Left lung (tissue), 4 donors: ENCODE measurements at regions not wholly inside any gene's neighbourhood (a gene's known extent, or its start where the extent isn't known, plus 50 kb on each side); places are given as distances from the start of the nearest gene placed in this dataset.

Experiments
- ATAC-seq: fragments of 200-7000 bp; cut with Tn5 transposase; one replicate; pipeline ENCODE4 v1.9.1; 2020; ENCODE audit warnings: moderate library complexity
- DNase-seq, 4 donors: peaks; one replicate each; pipeline ENCODE4 v3.0.0-alpha.2; 2013 to 2020
- H3K27ac ChIP-seq, 2 donors: fragments of 200-600 bp; sonication (generic) in 1 of 2; one replicate each; pipeline versions ENCODE4 v1.5.0 to v1.8.0; 2020 to 2021
- H3K27me3 ChIP-seq, 2 donors: fragments of 200-600 bp; sonication (generic) in 1 of 2; one replicate each; pipeline versions ENCODE4 v1.5.0 to v1.8.0; 2020 to 2021
- H3K36me3 ChIP-seq, 2 donors: fragments of 200-600 bp; sonication (generic) in 1 of 2; one replicate each; pipeline versions ENCODE4 v1.5.0 to v1.8.0; 2020 to 2021
- H3K4me1 ChIP-seq, 2 donors: fragments of 200-600 bp; one replicate each; pipeline ENCODE4 v1.8.0; 2021
- H3K4me3 ChIP-seq, 2 donors: fragments of 200-600 bp; sonication (generic) in 1 of 2; one replicate each; pipeline versions ENCODE4 v1.5.0 to v1.8.0; 2020 to 2021; ENCODE audit warnings: mild to moderate bottlenecking in 1 of 2
- H3K9me3 ChIP-seq, 2 donors: fragments of 200-600 bp; sonication (generic) in 1 of 2; one replicate each; pipeline versions ENCODE4 v1.5.0 to v1.8.0; 2020 to 2021
- intact Hi-C, 2 donors: fragments of 100-400 bp; cut with DNase I; formaldehyde crosslinking; loops; one replicate each; pipeline versions ENCODE4 v1.11.2 to v1.14.2; 2022
- TF ChIP-seq, protein P1 (sequence below), 2 donors: fragments of 200-600 bp; sonication (generic) in 1 of 2; IDR thresholded peaks; one replicate each; pipeline versions ENCODE4 v1.5.0 to v1.8.0; 2021; ENCODE audit warnings: antibody characterized with exemption in 2 of 2
- donor health status: DM: no; HTN: yes; CAD: no.
- donor health status: DM: no; HTN: no; CAD: no.

DNA sequence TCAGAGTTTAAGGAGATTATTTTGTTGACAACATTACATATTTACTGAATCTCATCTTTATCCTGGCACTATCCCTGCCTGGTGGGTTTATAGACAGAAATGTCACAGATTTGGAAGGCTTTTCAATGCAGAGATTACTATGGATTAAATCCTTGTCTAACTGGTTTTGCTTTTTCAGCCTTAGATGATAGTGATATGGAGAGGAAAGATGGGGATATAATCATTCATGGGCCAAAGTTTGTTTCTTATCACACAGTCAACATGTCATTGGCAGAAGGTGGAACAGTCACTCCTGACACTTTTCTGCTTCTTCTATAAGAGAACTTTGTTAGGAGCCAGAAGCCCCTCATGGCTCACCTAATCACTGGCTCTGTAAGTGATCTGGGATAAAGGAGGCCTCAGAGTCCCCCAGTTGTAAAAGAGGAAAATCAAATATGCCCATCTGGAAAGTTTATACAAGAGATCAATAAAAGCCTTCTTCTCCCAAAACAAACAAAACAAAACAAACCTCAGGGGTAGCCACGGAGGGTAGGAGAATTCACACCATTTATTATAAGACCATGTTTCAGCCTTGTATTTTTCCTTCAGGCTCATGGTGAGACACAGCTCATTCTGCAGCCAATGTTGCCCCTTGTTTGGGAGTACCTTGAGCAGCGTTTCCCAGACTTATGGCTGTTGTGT lies 101.2 kb downstream of the PCSK1 start:
- ATAC-seq (no peak), DNase-seq (no peak)
- Histone ChIP-seq H3K4me3 (no peak overlapping the region), H3K27me3 (no peaks in the 10 kb centered on the region), H3K27ac (no peak overlapping the region), H3K9me3 (no peaks in the 10 kb centered on the region), H3K36me3 (no peaks in the 10 kb centered on the region), H3K4me1 (peaks cover 4 to 20% of the 10 kb centered on the region in 2 donors)
- TF ChIP-seq, protein P1, sequence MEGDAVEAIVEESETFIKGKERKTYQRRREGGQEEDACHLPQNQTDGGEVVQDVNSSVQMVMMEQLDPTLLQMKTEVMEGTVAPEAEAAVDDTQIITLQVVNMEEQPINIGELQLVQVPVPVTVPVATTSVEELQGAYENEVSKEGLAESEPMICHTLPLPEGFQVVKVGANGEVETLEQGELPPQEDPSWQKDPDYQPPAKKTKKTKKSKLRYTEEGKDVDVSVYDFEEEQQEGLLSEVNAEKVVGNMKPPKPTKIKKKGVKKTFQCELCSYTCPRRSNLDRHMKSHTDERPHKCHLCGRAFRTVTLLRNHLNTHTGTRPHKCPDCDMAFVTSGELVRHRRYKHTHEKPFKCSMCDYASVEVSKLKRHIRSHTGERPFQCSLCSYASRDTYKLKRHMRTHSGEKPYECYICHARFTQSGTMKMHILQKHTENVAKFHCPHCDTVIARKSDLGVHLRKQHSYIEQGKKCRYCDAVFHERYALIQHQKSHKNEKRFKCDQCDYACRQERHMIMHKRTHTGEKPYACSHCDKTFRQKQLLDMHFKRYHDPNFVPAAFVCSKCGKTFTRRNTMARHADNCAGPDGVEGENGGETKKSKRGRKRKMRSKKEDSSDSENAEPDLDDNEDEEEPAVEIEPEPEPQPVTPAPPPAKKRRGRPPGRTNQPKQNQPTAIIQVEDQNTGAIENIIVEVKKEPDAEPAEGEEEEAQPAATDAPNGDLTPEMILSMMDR (IDR thresholded peaks at IDR 0.05) = no peak
- intact Hi-C loops = no loop called here

DNA sequence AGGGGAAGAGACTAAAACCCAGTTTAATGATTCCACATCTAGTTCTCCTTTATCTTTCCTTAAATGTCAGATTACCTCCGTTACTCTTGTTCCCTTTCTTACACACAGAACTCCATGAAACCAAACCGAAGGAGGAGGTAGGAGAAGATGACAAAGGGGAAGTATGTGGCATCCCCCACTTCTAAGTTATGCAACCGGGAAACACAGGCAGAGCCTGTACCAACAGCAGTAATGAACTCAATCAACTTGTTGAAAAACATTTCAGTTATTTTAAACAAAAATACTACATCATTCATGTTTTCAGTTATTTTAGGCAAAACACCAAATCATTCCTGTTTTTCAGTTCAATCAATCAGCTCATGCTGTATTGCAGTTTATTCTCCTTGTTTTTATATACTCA lies 101.8 kb downstream of the PCSK1 start:
- Histone ChIP-seq H3K4me1 (peaks cover 4 to 14% of the 10 kb centered on the region in 2 donors), H3K27ac (no peak overlapping the region), H3K9me3 (no peaks in the 10 kb centered on the region), H3K4me3 (no peak overlapping the region), H3K27me3 (no peaks in the 10 kb centered on the region), H3K36me3 (no peaks in the 10 kb centered on the region)
- ATAC-seq (peak; percentile 38), DNase-seq (no peak)
- TF ChIP-seq, protein P1 (IDR thresholded peaks at IDR 0.05) = no peak
- intact Hi-C loops = no loop called here

DNA sequence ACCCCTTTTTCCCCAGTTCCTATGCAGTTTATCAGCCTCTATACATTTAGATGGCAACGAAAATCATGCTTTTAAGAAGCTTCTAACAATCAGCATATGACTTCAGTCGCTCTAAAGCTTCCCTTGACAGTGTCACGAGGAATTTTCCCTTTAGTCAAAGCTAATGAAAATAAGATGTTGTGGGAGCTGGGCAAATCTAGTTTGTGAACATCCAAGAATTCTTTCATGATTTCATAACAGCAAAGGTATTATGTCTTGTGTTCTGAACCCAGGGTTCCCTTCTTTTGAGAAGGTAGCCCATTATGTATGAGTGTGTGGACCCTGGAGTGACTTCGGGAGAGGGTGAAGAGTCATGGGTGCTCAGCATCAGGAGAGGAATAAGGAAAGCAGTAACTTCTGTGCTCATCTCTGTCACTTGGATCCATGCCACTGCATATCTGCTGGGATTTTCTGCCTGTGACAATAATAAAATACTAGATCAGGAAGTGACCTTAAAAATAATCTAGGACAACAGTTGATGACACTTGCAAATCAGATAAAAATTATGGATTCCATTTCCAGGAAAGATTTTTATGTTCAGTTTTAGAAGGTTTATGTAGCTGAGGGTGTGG lies 102.4 kb downstream of the PCSK1 start:
- ATAC-seq (no peak), DNase-seq (no peak)
- TF ChIP-seq, protein P1 (IDR thresholded peaks at IDR 0.05) = no peak
- no peak overlapping the region for H3K27ac ChIP-seq
- H3K9me3 ChIP-seq = no peaks in the 10 kb centered on the region
- H3K36me3 ChIP-seq = no peaks in the 10 kb centered on the region
- intact Hi-C loops = no loop called here
- peaks cover 4 to 9% of the 10 kb centered on the region in 2 donors for H3K4me1 ChIP-seq
- H3K27me3 ChIP-seq = no peaks in the 10 kb centered on the region
- H3K4me3 ChIP-seq = no peak overlapping the region

DNA sequence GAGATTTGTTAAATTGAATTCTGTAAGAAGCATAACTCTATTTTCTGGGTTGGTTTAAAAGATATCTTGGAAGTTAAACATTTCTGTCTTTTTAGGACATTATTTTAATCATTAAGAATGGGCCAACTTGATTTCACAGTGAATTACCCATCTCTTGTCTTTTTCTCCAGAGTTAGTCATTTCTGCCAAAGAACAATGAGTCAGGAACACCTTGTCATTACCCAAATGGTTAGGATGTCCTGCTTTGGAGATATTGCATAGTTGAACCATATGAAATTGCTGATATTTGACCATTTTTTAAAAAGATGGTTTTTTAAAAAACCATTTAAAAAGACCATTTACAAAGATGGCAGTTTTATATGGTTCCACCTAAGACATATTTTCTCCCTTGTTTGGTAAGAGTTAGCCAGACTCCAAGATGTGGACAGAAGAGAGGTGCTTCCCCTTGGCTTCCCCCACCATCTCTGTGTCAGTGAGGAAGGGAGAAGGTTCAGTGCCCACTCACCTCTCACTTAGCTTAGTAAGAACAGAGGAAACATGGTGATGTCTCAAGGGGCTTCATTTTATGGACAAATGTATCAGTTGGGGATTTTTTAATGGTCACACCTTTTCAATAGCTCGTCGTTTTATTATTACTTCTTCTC lies 103.0 kb downstream of the PCSK1 start:
- H3K27ac ChIP-seq = no peak overlapping the region
- intact Hi-C loops = no loop called here
- DNase-seq (no peak), ATAC-seq (no peak)
- H3K4me3 ChIP-seq = no peak overlapping the region
- no peaks in the 10 kb centered on the region for H3K36me3 ChIP-seq
- H3K27me3 ChIP-seq = no peaks in the 10 kb centered on the region
- TF ChIP-seq, protein P1 (IDR thresholded peaks at IDR 0.05) = no peak
- no peaks in the 10 kb centered on the region for H3K9me3 ChIP-seq
- peaks cover 4 to 9% of the 10 kb centered on the region in 2 donors for H3K4me1 ChIP-seq

DNA sequence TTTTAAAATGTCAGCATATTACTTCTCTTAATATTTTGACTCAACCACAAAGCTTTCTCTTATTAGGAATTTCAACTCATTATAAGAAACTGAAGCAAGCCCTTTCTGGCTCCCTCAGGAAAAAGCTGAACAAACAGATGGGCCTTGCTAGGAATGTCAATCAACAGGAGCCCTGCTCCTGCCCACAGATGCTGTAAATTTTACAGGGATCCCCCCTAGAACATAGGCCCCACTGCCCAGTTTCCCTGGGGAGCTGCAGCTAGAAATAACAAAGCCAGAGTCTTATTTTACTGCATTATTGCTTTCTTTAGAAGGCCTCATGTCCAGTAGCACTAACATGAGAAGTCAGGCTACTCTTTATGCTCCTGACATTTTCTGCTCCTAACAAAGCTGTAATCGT lies 103.8 kb downstream of the PCSK1 start:
- intact Hi-C loops = no loop called here
- Histone ChIP-seq H3K27ac (no peak overlapping the region), H3K36me3 (no peaks in the 10 kb centered on the region), H3K9me3 (no peaks in the 10 kb centered on the region), H3K27me3 (no peaks in the 10 kb centered on the region), H3K4me3 (no peak overlapping the region), H3K4me1 (peaks cover 4 to 9% of the 10 kb centered on the region in 2 donors)
- TF ChIP-seq, protein P1 (IDR thresholded peaks at IDR 0.05) = no peak
- no peak for DNase-seq
- ATAC-seq = no peak
